ENCODE measurements at regions not wholly inside any gene's neighbourhood (a gene's known extent, or its start where the extent isn't known, plus 50 kb on each side); places are given as distances from the start of the nearest gene placed in this dataset.

GRCh38 chr15:79520654-79521053 is 88.5 kb downstream of the MINAR1 start:
- no peaks in the 10 kb centered on the region for H3K4me1 ChIP-seq (replicated peaks)
- no peak overlapping the region for H3K27ac ChIP-seq
- H3K4me3 ChIP-seq = no peak overlapping the region
- H3K27me3 ChIP-seq (replicated peaks) = no peaks in the 10 kb centered on the region
- H3K9me3 ChIP-seq (replicated peaks) = no peaks in the 10 kb centered on the region
- no peaks in the 10 kb centered on the region for H3K36me3 ChIP-seq
- no peak for DNase-seq (ENCODE audit: low read depth in 1 of 2, low spot score in 2 of 2)

DNA sequence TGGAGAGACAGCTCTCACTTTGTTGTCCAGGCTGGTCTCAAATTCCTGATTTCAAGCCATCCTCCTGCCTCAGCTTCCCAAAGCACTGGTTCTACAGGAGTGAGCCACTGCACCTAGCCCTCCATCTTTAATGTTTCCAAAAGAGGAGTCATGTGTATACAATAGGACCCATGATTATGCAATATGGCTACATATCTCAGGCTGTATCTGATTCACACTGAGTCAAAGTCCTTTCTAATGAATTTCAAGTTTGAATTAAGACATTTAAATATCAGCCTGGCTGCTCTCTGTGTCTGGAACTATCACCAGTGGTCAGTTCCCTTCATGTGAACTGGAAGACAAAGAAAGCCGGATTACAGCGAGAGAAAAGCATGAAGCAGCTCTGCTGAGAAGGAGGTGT is 90.5 kb downstream of the MINAR1 start:
- no peak overlapping the region for H3K27ac ChIP-seq
- H3K27me3 ChIP-seq (replicated peaks) = no peaks in the 10 kb centered on the region
- H3K36me3 ChIP-seq = no peaks in the 10 kb centered on the region
- no peaks in the 10 kb centered on the region for H3K9me3 ChIP-seq (replicated peaks)
- DNase-seq (ENCODE audit: low read depth in 1 of 2, low spot score in 2 of 2) = no peak
- no peaks in the 10 kb centered on the region for H3K4me1 ChIP-seq (replicated peaks)
- no peak overlapping the region for H3K4me3 ChIP-seq

- no peaks in the 10 kb centered on the region for H3K4me1 ChIP-seq (replicated peaks)
- H3K36me3 ChIP-seq = no peaks in the 10 kb centered on the region
- no peak for DNase-seq (ENCODE audit: low read depth in 1 of 2, low spot score in 2 of 2)
- H3K27ac ChIP-seq = no peak overlapping the region
- no peak overlapping the region for H3K4me3 ChIP-seq
- H3K27me3 ChIP-seq (replicated peaks) = no peaks in the 10 kb centered on the region
- no peaks in the 10 kb centered on the region for H3K9me3 ChIP-seq (replicated peaks)
Observed at GRCh38 chr15:79523266-79523665, 91.1 kb downstream of the MINAR1 start.

- Histone ChIP-seq H3K9me3 (replicated peaks) (no peaks in the 10 kb centered on the region), H3K4me1 (replicated peaks) (no peaks in the 10 kb centered on the region), H3K27me3 (replicated peaks) (no peaks in the 10 kb centered on the region), H3K27ac (no peak overlapping the region), H3K4me3 (no peak overlapping the region), H3K36me3 (no peaks in the 10 kb centered on the region)
- no peak for DNase-seq (ENCODE audit: low read depth in 1 of 2, low spot score in 2 of 2)
Observed at GRCh38 chr15:79524531-79524930, 92.4 kb downstream of the MINAR1 start.

GRCh38 chr15:79526376-79526775 is 94.2 kb downstream of the MINAR1 start:
- no peak for DNase-seq (ENCODE audit: low read depth in 1 of 2, low spot score in 2 of 2)
- Histone ChIP-seq H3K27me3 (replicated peaks) (no peaks in the 10 kb centered on the region), H3K4me3 (no peak overlapping the region)

DNA sequence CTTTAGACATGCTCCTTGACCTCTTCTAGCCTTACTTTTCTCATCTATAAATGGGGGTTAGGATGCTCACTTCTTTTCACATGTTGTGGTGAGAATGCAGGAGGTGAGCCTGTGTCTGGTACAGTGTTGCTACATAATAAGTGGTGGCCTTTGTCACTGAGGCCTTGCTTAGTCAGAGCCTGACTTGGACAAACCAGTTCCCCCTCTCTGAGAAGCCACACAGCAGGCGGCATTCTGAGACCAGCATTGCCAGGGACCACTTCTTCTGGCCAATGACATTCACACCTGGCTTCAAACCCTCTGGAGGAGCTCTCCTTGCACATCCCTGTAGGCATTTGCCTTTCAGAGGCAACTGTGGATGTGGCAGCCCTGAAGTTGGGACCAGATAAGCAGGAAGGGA is 95.7 kb downstream of the MINAR1 start:
- H3K27me3 ChIP-seq (replicated peaks) = no peaks in the 10 kb centered on the region
- no peak overlapping the region for H3K4me3 ChIP-seq
- no peak overlapping the region for H3K27ac ChIP-seq
- H3K36me3 ChIP-seq = no peaks in the 10 kb centered on the region
- no peaks in the 10 kb centered on the region for H3K4me1 ChIP-seq (replicated peaks)
- no peak for DNase-seq (ENCODE audit: low read depth in 1 of 2, low spot score in 2 of 2)
- H3K9me3 ChIP-seq (replicated peaks) = no peaks in the 10 kb centered on the region

More at GRCh38 chr15:79526376-79526775, 94.2 kb downstream of the MINAR1 start:
- H3K36me3 ChIP-seq = no peaks in the 10 kb centered on the region
- H3K9me3 ChIP-seq (replicated peaks) = no peaks in the 10 kb centered on the region
- no peaks in the 10 kb centered on the region for H3K4me1 ChIP-seq (replicated peaks)
- H3K27ac ChIP-seq = no peak overlapping the region

- DNase-seq (ENCODE audit: low read depth in 1 of 2, low spot score in 2 of 2) = no peak
- Histone ChIP-seq H3K4me3 (no peak overlapping the region), H3K9me3 (replicated peaks) (no peaks in the 10 kb centered on the region; the same call in 1 of the 2 replicates)
Observed at GRCh38 chr15:79529157-79529785, 97.1 kb downstream of the MINAR1 start.

GRCh38 chr15:79535536-79535935 is 103.4 kb downstream of the MINAR1 start:
- Histone ChIP-seq H3K27me3 (replicated peaks) (no peaks in the 10 kb centered on the region), H3K4me3 (no peak overlapping the region), H3K4me1 (replicated peaks) (no peaks in the 10 kb centered on the region), H3K27ac (no peak overlapping the region), H3K9me3 (replicated peaks) (no peaks in the 10 kb centered on the region; the same call in 1 of the 2 replicates), H3K36me3 (no peaks in the 10 kb centered on the region)
- no peak for DNase-seq (ENCODE audit: low read depth in 1 of 2, low spot score in 2 of 2)

More at GRCh38 chr15:79529157-79529785, 97.1 kb downstream of the MINAR1 start:
- H3K27ac ChIP-seq = no peak overlapping the region
- no peaks in the 10 kb centered on the region for H3K4me1 ChIP-seq (replicated peaks)
- no peaks in the 10 kb centered on the region for H3K36me3 ChIP-seq
- no peaks in the 10 kb centered on the region for H3K27me3 ChIP-seq (replicated peaks)

- no peaks in the 10 kb centered on the region for H3K27me3 ChIP-seq (replicated peaks)
- no peak overlapping the region for H3K4me3 ChIP-seq
- no peaks in the 10 kb centered on the region for H3K9me3 ChIP-seq (replicated peaks)
- H3K4me1 ChIP-seq (replicated peaks) = no peaks in the 10 kb centered on the region
- no peak for DNase-seq (ENCODE audit: low read depth in 1 of 2, low spot score in 2 of 2)
- H3K36me3 ChIP-seq = no peaks in the 10 kb centered on the region
- no peak overlapping the region for H3K27ac ChIP-seq
Observed at GRCh38 chr15:79538527-79538926, 106.4 kb downstream of the MINAR1 start.

GRCh38 chr15:79539401-79539800 is 107.3 kb downstream of the MINAR1 start:
- DNase-seq (ENCODE audit: low read depth in 1 of 2, low spot score in 2 of 2) = no peak
- H3K9me3 ChIP-seq (replicated peaks) = no peaks in the 10 kb centered on the region
- H3K27ac ChIP-seq = no peak overlapping the region
- no peaks in the 10 kb centered on the region for H3K4me1 ChIP-seq (replicated peaks)
- H3K27me3 ChIP-seq (replicated peaks) = no peaks in the 10 kb centered on the region
- H3K4me3 ChIP-seq = no peak overlapping the region
- no peaks in the 10 kb centered on the region for H3K36me3 ChIP-seq

DNA sequence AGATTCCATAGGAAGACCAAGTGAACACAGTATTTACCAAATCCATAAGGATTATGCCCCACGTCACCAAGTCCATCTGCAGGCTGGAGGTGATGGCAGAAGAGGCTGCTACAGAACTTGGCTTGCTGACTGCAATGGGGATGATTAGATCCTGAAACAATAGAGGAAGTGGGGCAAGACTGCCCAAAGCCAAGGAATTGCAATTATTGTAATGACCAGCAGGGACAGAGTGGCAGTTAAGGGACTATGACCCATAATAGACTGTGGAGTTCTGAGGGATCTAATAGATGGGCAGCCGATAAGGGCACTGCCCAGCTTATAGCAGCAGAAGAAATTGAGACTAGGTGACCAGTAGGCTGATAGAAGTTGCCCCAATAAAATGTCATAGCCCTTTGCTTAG is 108.4 kb downstream of the MINAR1 start:
- Histone ChIP-seq H3K9me3 (replicated peaks) (no peaks in the 10 kb centered on the region), H3K4me3 (no peak overlapping the region), H3K27me3 (replicated peaks) (no peaks in the 10 kb centered on the region), H3K27ac (no peak overlapping the region), H3K4me1 (replicated peaks) (no peaks in the 10 kb centered on the region), H3K36me3 (no peaks in the 10 kb centered on the region)
- no peak for DNase-seq (ENCODE audit: low read depth in 1 of 2, low spot score in 2 of 2)

GRCh38 chr15:79541196-79541595 is 109.1 kb downstream of the MINAR1 start:
- H3K27me3 ChIP-seq (replicated peaks) = no peaks in the 10 kb centered on the region
- H3K36me3 ChIP-seq = no peaks in the 10 kb centered on the region
- H3K27ac ChIP-seq = no peak overlapping the region
- H3K4me3 ChIP-seq = no peak overlapping the region
- no peaks in the 10 kb centered on the region for H3K4me1 ChIP-seq (replicated peaks)
- no peaks in the 10 kb centered on the region for H3K9me3 ChIP-seq (replicated peaks)
- DNase-seq (ENCODE audit: low read depth in 1 of 2, low spot score in 2 of 2) = no peak

- no peaks in the 10 kb centered on the region for H3K36me3 ChIP-seq
- no peak overlapping the region for H3K4me3 ChIP-seq
- no peaks in the 10 kb centered on the region for H3K4me1 ChIP-seq (replicated peaks)
- H3K27me3 ChIP-seq (replicated peaks) = no peaks in the 10 kb centered on the region
- H3K9me3 ChIP-seq (replicated peaks) = no peaks in the 10 kb centered on the region
- no peak for DNase-seq (ENCODE audit: low read depth in 1 of 2, low spot score in 2 of 2)
- H3K27ac ChIP-seq = no peak overlapping the region
Observed at GRCh38 chr15:79543097-79543496, 111.0 kb downstream of the MINAR1 start.

- Histone ChIP-seq H3K4me1 (replicated peaks) (no peaks in the 10 kb centered on the region), H3K27me3 (replicated peaks) (no peaks in the 10 kb centered on the region; the same call in 1 of the 2 replicates), H3K9me3 (replicated peaks) (no peaks in the 10 kb centered on the region), H3K4me3 (no peak overlapping the region), H3K27ac (no peak overlapping the region), H3K36me3 (no peaks in the 10 kb centered on the region)
- no peak for DNase-seq (ENCODE audit: low read depth in 1 of 2, low spot score in 2 of 2)
Observed at GRCh38 chr15:79549196-79549595, 117.1 kb downstream of the MINAR1 start.

GRCh38 chr15:79560384-79560783 is 128.2 kb downstream of the MINAR1 start:
- Histone ChIP-seq H3K36me3 (no peaks in the 10 kb centered on the region), H3K9me3 (replicated peaks) (no peaks in the 10 kb centered on the region; the same call in 1 of the 2 replicates), H3K27ac (no peak overlapping the region), H3K4me3 (no peak overlapping the region), H3K4me1 (replicated peaks) (no peaks in the 10 kb centered on the region), H3K27me3 (replicated peaks) (peaks cover 5% of the 10 kb centered on the region)
- no peak for DNase-seq (ENCODE audit: low read depth in 1 of 2, low spot score in 2 of 2)
